HL-60 (cell line): ENCODE measurements at regions not wholly inside any gene's neighbourhood (a gene's known extent, or its start where the extent isn't known, plus 50 kb on each side); places are given as distances from the start of the nearest gene placed in this dataset.

Experiments used
- CTCF ChIP-seq: IDR thresholded peaks from one replicate; pipeline ENCODE4 v1.5.1; 2011; ENCODE audit warnings: low read length, control low read depth, inconsistent platforms; ENCODE audit not compliant: insufficient read depth
- POLR2AphosphoS5 ChIP-seq: IDR thresholded peaks from 2 replicates; pipeline ENCODE4 v1.6.1; 2012; ENCODE audit warnings: low read depth

DNA sequence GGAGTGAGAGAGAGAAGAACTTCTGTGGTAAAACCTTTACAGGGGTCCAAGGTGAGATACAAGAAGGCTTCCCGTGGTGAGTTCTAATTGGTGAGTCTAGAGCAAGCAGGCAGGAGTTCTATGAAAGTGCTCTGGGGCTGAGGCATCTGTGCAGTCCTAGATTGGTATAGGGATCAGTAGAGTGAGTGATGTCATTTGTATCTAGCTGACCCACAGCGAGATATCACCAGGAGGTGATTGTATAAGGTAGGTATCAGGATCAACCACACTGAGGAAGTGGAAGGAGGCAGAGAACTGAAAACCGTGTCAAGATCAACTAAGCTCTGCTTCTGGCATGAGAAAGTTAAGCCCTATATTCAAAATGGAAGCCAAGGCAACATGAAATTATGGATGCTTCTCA is 1648.9 kb upstream of the TMEFF2 start:
- no peak for TF ChIP-seq CTCF
- TF ChIP-seq POLR2AphosphoS5 = no peak
